MCF 10A (cell line): ENCODE measurements at regions not wholly inside any gene's neighbourhood (a gene's known extent, or its start where the extent isn't known, plus 50 kb on each side); places are given as distances from the start of the nearest gene placed in this dataset.
A peak's percentile ranks its signal among the peaks of the same experiment; 100 is the strongest.

Experiments
- BruUV-seq: library from RNA; stranded (reverse); fragments of 400-500 nt; replicated peaks from 2 replicates; lab custom pipeline; 2021; lab: Mats Ljungman, UMichigan
- CTCF ChIA-PET: fragments of 300-600 bp; sonication (Branson Sonifier 250); formaldehyde crosslinking; extraction: SDS; loops from one replicate; lab custom pipeline; 2021; ENCODE audit warnings: antibody characterized with exemption, inconsistent platforms; lab: Yijun Ruan, JAX
- POLR2A ChIA-PET: fragments of 300-600, 350-650 bp; sonication (Branson Sonifier 250); formaldehyde crosslinking; extraction: SDS; loops from one replicate; lab custom pipeline; 2020; ENCODE audit warnings: antibody characterized with exemption, inconsistent platforms; lab: Yijun Ruan, JAX
- DNase-seq: peaks from one replicate; pipeline ENCODE4 v3.0.0-alpha.2; 2018; ENCODE audit not compliant: unreplicated experiment
- H3K27ac Mint-ChIP-seq: one replicate; pipeline ENCODE4 v1.8.0; 2022; ENCODE audit warnings: mild to moderate bottlenecking, low read depth, mixed read lengths; ENCODE audit not compliant: unreplicated experiment
- H3K27me3 Mint-ChIP-seq: one replicate; pipeline ENCODE4 v1.8.0; 2022; ENCODE audit warnings: mixed read lengths; ENCODE audit not compliant: insufficient read depth, unreplicated experiment
- H3K36me3 Mint-ChIP-seq: one replicate; pipeline ENCODE4 v1.8.0; 2022; ENCODE audit warnings: mild to moderate bottlenecking, moderate library complexity, mixed read lengths; ENCODE audit not compliant: insufficient read depth, unreplicated experiment
- H3K4me1 Mint-ChIP-seq: one replicate; pipeline ENCODE4 v1.8.0; 2022; ENCODE audit warnings: mixed read lengths; ENCODE audit not compliant: insufficient read depth, unreplicated experiment
- H3K4me3 Mint-ChIP-seq: one replicate; pipeline ENCODE4 v1.8.0; 2022; ENCODE audit warnings: mild to moderate bottlenecking, moderate library complexity, mixed read lengths; ENCODE audit not compliant: unreplicated experiment
- H3K9me3 Mint-ChIP-seq: one replicate; pipeline ENCODE4 v1.8.0; 2022; ENCODE audit warnings: mixed read lengths; ENCODE audit not compliant: unreplicated experiment
- intact Hi-C: fragments of 100-400 bp; cut with micrococcal nuclease; formaldehyde crosslinking; loops from 2 replicates; pipeline ENCODE4 v1.14.1; 2022
- TF ChIP-seq, protein P1 (sequence below): fragments of 200-600 bp; IDR thresholded peaks from one replicate; pipeline ENCODE4 v1.8.0; 2022; ENCODE audit warnings: antibody characterized with exemption, mild to moderate bottlenecking; ENCODE audit not compliant: unreplicated experiment

DNA sequence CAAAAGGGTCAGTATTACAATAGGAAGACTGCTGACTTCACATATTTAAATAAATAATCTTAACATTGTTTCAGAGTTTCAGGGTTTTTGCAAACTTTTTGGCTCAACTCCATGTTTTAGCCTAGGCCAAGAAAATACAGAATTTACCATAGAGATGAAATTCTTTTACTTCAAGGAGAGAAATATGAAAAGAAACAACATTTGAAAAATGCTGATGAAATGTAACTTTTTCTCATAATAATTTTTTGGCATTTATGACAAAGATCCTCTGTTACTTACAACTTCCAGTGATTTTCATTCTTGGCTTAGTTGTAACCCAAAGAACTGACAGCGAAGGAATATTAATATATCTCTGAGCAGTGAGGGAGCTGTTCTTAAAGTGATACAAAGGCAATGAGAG, 316.1 kb upstream of the EMCN start:
- Mint-ChIP-seq H3K9me3 (no peaks in the 10 kb centered on the region), H3K4me1 (no peaks in the 10 kb centered on the region), H3K36me3 (no peaks in the 10 kb centered on the region), H3K27ac (no peak overlapping the region), H3K4me3 (no peak overlapping the region), H3K27me3 (no peaks in the 10 kb centered on the region)
- intact Hi-C loops: no loop called here
- ChIA-PET CTCF (no interaction called here), POLR2A (no interaction called here)
- TF ChIP-seq, protein P1, sequence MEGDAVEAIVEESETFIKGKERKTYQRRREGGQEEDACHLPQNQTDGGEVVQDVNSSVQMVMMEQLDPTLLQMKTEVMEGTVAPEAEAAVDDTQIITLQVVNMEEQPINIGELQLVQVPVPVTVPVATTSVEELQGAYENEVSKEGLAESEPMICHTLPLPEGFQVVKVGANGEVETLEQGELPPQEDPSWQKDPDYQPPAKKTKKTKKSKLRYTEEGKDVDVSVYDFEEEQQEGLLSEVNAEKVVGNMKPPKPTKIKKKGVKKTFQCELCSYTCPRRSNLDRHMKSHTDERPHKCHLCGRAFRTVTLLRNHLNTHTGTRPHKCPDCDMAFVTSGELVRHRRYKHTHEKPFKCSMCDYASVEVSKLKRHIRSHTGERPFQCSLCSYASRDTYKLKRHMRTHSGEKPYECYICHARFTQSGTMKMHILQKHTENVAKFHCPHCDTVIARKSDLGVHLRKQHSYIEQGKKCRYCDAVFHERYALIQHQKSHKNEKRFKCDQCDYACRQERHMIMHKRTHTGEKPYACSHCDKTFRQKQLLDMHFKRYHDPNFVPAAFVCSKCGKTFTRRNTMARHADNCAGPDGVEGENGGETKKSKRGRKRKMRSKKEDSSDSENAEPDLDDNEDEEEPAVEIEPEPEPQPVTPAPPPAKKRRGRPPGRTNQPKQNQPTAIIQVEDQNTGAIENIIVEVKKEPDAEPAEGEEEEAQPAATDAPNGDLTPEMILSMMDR: no peak
- DNase-seq: no peak
- BruUV-seq: no TSS peak

DNA sequence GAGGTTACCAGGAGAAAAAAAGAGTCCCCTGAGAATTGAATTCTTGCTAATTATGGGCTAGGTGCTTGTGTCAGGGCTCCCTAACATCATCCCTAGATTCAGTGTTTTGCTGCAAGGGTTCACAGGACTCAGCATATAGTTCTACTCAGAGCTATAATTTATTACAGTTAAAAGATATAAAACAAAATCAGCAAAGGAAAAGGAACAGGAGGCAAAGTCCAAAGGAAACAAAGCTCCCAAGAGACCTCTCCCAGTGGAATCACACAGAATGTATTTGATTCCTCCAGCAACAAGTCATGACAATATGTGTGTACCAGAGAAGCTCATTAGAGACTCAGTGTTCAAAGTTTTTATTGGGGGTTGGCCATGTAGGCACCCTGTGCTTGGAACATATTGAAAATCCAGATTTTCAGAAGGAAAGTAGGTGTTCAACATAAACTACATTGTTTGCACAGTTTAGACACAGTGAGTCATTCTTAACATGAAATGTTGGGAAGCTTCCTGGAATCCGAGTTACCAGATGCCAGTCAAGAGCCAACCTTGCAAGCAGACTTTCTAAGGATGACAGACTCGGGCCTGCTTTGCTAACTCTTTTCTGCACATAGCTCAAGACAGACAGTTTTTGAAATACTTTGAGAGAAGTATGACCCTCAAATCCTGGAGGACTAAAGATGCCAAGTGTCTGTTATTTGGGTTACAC, 311.3 kb upstream of the EMCN start:
- Mint-ChIP-seq H3K4me3 (no peak overlapping the region), H3K4me1 (no peaks in the 10 kb centered on the region), H3K9me3 (no peaks in the 10 kb centered on the region), H3K36me3 (no peaks in the 10 kb centered on the region), H3K27me3 (no peaks in the 10 kb centered on the region), H3K27ac (no peak overlapping the region)
- DNase-seq: peak; percentile 51
- BruUV-seq: no TSS peak
- intact Hi-C loops: no loop called here
- TF ChIP-seq, protein P1: no peak
- POLR2A ChIA-PET: interaction anchor here (0.6 to 0.9 kb wide), 2 partner anchors 42 to 278 kb away, joined by 3 read pairs; no protein-coding TSS in a partner anchor
- CTCF ChIA-PET: interaction anchor here (0.5 to 1.0 kb wide), 4 partner anchors 12 to 987 kb away, joined by 3 to 5 read pairs (median 4); no protein-coding TSS in a partner anchor

DNA sequence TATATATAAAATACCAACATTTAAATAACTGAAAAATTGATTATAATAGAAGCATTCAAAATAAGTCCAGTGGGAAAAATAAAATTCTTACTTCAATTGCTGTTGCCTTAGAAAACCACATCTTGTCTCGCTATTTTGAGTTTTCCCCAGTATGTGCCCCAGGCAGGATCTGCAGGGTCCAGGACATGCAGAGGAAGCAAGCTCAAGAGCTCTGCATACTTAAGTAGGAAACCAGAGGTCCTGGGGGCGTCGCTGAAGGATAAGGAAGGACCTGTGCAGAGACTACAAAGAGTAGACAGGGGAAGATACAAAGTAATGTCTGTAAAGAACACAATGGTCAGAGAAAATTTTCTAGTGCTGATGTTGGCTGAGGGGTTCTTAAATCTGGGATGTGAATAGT, 310.5 kb upstream of the EMCN start:
- ChIA-PET POLR2A (no interaction called here), CTCF (no interaction called here)
- no peak overlapping the region for H3K4me3 Mint-ChIP-seq
- no peak overlapping the region for H3K27ac Mint-ChIP-seq
- TF ChIP-seq, protein P1: no peak
- no peaks in the 10 kb centered on the region for H3K36me3 Mint-ChIP-seq
- peaks cover 7% of the 10 kb centered on the region for H3K4me1 Mint-ChIP-seq
- no peaks in the 10 kb centered on the region for H3K27me3 Mint-ChIP-seq
- BruUV-seq: no TSS peak
- intact Hi-C loops: no loop called here
- no peaks in the 10 kb centered on the region for H3K9me3 Mint-ChIP-seq
- DNase-seq: no peak

DNA sequence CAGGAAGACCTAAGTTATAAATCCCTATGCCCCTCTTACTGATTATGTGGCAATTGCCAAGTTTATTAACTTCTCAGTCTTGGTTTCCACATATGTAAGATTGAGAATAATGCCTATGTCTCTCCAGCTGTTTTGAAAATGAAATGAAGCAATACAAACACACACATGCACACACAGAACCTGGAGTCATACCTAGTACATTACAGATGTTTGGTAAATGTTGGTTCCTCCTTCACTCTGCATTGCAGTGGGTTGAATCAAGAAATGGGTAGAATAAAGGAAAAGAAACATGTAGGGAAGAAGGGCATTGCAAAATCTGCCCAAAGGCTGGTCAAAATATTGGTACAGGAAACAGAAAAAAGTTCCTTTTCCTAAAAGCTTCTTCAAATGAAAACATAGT, 309.9 kb upstream of the EMCN start:
- TF ChIP-seq, protein P1: no peak
- no peak for DNase-seq
- no peaks in the 10 kb centered on the region for H3K9me3 Mint-ChIP-seq
- H3K36me3 Mint-ChIP-seq: no peaks in the 10 kb centered on the region
- no peak overlapping the region for H3K27ac Mint-ChIP-seq
- no peaks in the 10 kb centered on the region for H3K27me3 Mint-ChIP-seq
- ChIA-PET CTCF (no interaction called here), POLR2A (no interaction called here)
- no peak overlapping the region for H3K4me3 Mint-ChIP-seq
- intact Hi-C loops: no loop called here
- peaks cover 13% of the 10 kb centered on the region for H3K4me1 Mint-ChIP-seq
- BruUV-seq: no TSS peak
